GM12878 (cell line): ENCODE measurements at regions not wholly inside any gene's neighbourhood (a gene's known extent, or its start where the extent isn't known, plus 50 kb on each side); places are given as distances from the start of the nearest gene placed in this dataset.

Source experiments
- CTCF ChIP-seq, 3 experiments: IDR thresholded peaks in 2 of 3; conservative IDR thresholded peaks in 1 of 3; 2 replicates each; pipeline ENCODE4 v1.5.1; 2011; ENCODE audit warnings: low read depth in 3 of 3, low read length in 3 of 3, mild to moderate bottlenecking in 3 of 3, control low read depth in 2 of 3, moderate library complexity in 2 of 3, inconsistent platforms in 1 of 3, mixed read lengths in 1 of 3; ENCODE audit not compliant: control insufficient read depth in 2 of 3, insufficient read depth in 1 of 3; ENCODE audit errors: extremely low read depth in 1 of 3
- FOS ChIP-seq: IDR thresholded peaks from 3 replicates; pipeline ENCODE4 v1.6.1; 2011; ENCODE audit warnings: borderline replicate concordance; ENCODE audit not compliant: insufficient read length; ENCODE audit errors: extremely low read depth
- NFYB ChIP-seq: IDR thresholded peaks from 2 replicates; pipeline ENCODE4 v1.6.1; 2011; ENCODE audit warnings: low read depth, mild to moderate bottlenecking, low read length, improper control_type of control experiment, moderate library complexity; ENCODE audit not compliant: insufficient read depth
- SRF ChIP-seq, 2 experiments: IDR thresholded peaks; 2 replicates each; pipeline ENCODE4 v1.6.1; 2011; ENCODE audit warnings: low read depth in 2 of 2, low read length in 2 of 2, mild to moderate bottlenecking in 1 of 2, moderate library complexity in 1 of 2

GRCh38 chr6:156376091-156376490, 401.1 kb upstream of the ARID1B start:
- TF ChIP-seq FOS (no peak), CTCF (IDR thresholded peaks at IDR 0.05 in 2 of 3, conservative IDR thresholded peaks at IDR 0.05 in 1 of 3; ENCODE audit: control insufficient read depth in 2 of 3, extremely low read depth in 1 of 3, insufficient read depth in 1 of 3, low read depth in 3 of 3, low read length in 3 of 3) (no peak), SRF (IDR thresholded peaks at IDR 0.05; ENCODE audit: low read depth in 2 of 2, low read length in 2 of 2) (no peak), NFYB (no peak)
